ENCODE measurements at regions not wholly inside any gene's neighbourhood (a gene's known extent, or its start where the extent isn't known, plus 50 kb on each side); places are given as distances from the start of the nearest gene placed in this dataset.
A peak's percentile ranks its signal among the peaks of the same experiment; 100 is the strongest.

DNA sequence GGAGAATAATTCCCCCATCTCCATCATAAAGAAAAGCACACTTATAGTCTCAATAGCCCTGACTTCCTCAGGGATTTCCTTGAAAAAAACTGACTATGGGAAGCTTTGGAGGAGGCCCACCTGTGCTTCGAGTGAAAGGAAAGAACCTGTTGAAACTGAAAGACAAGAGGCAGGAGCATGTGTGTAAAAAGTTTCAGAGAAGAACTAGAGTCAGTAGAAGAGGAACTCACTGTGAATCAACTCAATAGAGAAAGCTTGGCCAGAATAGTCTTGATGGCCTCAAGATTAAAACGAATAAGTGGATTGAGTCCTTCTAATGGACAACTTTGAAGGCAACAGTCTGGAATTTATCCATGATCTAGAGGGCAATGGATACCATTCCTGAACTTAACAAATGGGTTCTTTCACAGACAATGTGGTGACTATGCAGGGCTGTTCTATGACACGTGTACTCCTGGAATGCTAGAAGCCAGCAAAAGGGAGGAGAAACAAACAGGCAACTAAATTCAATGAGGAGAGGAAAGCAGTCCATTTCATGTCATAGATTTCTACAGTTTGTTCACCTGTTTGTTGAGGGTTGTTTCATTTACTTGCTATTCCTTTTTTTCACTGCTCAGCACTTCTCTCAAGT lies 442.3 kb downstream of the GRB14 start:
- DNase-seq (ENCODE audit: low read depth) = no peak

DNA sequence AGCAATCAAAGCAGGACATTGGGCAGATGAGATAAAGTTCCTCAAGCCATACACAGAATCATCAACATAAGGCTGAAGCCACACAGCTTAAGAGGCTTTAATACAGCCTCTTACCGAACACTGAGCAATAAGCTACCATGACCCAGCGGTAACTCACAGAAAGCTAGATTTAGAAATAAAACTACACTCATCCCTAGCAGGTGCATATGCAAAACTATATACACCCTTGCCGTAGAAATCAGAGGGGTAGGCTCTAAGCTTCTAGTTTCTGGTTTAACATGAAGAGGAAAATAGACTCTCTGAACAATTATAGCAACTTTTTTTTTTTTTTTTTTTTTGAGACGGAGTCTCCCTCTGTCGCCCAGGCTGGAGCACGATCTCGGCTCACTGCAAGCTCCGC lies 428.8 kb upstream of the FIGN start:
- DNase-seq (ENCODE audit: low read depth) = no peak

DNA sequence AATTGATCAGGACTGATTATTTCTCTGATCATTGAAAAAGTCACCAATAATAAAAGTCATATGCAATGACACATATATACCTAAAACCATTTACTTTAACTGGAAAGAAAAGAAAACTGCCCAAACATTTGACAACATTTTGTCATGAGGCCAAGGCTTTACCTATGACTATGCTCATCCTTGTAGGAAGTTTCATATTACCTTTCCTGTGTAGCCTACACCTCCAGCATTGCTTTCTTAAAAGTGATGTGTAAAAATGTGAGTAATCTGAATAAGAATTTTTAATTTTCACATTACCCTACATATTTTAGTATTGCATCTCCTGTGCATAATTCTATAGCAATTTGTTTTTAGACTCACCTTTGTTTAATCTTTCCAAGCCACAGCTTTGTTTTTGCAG lies 419.8 kb upstream of the FIGN start:
- DNase-seq (ENCODE audit: low read depth) = no peak

- DNase-seq (ENCODE audit: low read depth) = peak; percentile 6
These were observed 415.7 kb upstream of the FIGN start for GRCh38 chr2:164151522-164151921.

GRCh38 chr2:164150604-164151003 lies 414.8 kb upstream of the FIGN start:
- DNase-seq (ENCODE audit: low read depth) = no peak

- no peak for DNase-seq (ENCODE audit: low read depth)
These were observed 410.6 kb upstream of the FIGN start for GRCh38 chr2:164146441-164146840.

- DNase-seq (ENCODE audit: low read depth) = no peak
These were observed 409.5 kb upstream of the FIGN start for GRCh38 chr2:164145093-164145987.

- no peak for DNase-seq (ENCODE audit: low read depth)
These were observed 407.5 kb upstream of the FIGN start for GRCh38 chr2:164143183-164143930.

DNA sequence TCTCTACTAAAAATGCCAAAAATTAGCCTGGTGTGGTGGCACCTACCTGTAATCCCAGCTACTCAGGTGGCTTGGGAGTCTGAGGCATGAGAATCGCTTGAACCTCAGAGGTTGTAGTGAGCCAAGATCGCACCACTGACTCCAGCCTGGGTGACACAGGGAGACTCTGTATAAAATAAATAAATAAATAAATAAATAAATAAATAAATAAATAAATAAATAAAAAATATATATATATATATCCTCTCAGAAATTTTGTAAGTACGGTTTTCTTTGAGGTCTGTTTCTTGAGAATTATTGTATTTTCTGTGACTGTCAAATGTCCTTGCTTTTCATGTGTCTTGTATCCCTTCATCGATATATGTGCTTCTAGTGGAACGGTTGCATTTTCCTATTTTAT lies 406.9 kb upstream of the FIGN start:
- no peak for DNase-seq (ENCODE audit: low read depth)

GRCh38 chr2:164141271-164141670 lies 405.5 kb upstream of the FIGN start:
- DNase-seq (ENCODE audit: low read depth) = no peak

GRCh38 chr2:164138750-164139149 lies 402.9 kb upstream of the FIGN start:
- DNase-seq (ENCODE audit: low read depth) = no peak

GRCh38 chr2:164134336-164134735 lies 398.5 kb upstream of the FIGN start:
- no peak for DNase-seq (ENCODE audit: low read depth)

- DNase-seq (ENCODE audit: low read depth) = no peak
These were observed 392.2 kb upstream of the FIGN start for GRCh38 chr2:164127971-164128527.

DNA sequence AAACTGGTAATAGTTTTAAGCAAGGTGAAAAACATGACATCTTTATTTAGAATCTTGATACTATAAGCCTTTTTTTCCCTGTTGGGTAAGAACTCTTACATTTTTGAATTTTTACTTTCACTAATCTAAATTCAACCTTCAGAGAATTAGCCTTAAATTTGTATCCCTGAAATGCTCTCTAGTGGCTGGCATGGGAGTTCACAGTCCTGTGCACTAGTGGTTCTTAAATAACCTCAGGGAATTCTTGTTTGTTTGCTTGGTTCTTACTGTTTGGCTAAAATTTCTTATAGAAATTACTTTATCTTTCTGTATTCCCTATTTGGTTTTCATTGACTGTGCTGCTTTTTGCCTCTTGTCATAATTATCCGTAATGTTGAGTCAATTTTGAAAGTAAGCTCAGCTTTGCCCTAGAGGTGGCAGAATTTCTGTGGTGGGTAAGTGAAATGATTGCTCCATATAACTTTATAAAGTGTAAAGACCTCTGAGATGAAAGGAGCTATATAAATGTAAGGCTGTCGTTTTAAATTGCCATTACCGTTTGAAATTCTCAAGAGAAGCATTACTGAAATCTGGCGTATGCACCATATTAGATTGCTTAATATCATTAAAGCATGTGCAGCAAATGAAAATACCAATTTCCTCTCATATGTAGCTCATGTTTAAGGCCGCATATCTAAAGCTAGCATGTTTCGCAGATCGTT lies 391.3 kb upstream of the FIGN start:
- DNase-seq (ENCODE audit: low read depth) = no peak

GRCh38 chr2:164115806-164116205 lies 380.0 kb upstream of the FIGN start:
- no peak for DNase-seq (ENCODE audit: low read depth)

GRCh38 chr2:164114937-164115336 lies 379.1 kb upstream of the FIGN start:
- no peak for DNase-seq (ENCODE audit: low read depth)

DNA sequence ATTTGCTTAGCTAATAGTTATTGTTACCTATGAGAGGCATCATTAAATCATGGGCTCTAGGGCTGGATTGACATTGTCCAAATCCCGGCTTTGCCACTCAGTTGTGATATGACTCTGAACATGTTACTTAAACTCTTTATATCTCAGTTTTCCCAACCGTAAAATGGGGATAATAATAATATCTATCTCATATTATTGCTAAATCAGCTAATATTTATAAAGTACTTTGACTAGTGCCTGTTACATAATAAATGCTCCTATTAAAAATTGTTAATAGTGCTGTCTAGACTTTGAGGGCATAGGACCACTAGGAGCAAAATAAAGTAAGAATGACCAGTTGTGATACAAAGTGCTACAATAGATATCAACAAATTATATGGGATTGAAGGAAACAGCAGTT lies 376.3 kb upstream of the FIGN start:
- no peak for DNase-seq (ENCODE audit: low read depth)

- DNase-seq (ENCODE audit: low read depth) = no peak
These were observed 374.7 kb upstream of the FIGN start for GRCh38 chr2:164110515-164110914.

DNA sequence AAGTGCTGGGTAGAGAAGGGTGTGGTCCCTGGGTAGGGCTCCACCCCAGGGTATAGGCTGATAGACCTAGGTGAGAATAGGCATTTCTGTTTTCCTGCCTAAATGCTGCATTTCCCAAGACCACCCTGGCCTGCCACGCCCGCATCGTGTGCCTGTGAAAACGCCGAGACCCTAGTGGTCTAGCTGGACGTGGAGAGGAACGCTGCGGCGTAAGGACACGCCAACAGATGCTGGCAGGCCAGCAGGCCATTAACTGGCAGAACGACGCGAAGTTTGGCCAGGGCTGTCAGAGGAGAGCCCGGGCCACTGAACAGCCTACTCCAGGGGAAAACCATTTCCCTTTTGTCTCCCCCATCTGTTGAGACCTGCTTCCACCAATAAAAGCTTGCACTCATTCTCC lies 373.2 kb upstream of the FIGN start:
- DNase-seq (ENCODE audit: low read depth) = no peak

DNA sequence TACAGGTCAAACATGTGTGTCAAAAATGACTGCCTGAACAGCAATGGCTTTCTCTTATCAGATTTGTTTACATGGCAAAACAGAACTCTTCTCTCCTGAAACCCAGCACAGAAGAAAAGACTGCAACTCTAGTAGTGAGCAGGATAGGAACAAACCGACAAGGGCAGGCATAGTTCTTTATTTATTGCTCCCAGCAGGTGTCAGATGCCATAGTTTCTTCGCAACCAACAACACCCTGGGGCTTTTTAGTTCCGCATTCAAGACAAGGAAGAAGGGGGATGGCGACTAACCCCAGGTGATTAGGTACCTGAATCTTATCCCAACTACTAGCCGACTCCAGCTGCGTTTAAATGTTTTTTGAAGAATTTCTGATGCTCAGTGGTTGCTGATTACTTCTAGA lies 367.5 kb upstream of the FIGN start:
- no peak for DNase-seq (ENCODE audit: low read depth)

GRCh38 chr2:164102366-164102765 lies 366.6 kb upstream of the FIGN start:
- no peak for DNase-seq (ENCODE audit: low read depth)

GRCh38 chr2:164091673-164092072 lies 355.9 kb upstream of the FIGN start:
- no peak for DNase-seq (ENCODE audit: low read depth)

Data from Daoy (cell line).